ENCODE measurements at regions not wholly inside any gene's neighbourhood (a gene's known extent, or its start where the extent isn't known, plus 50 kb on each side); places are given as distances from the start of the nearest gene placed in this dataset.

DNA sequence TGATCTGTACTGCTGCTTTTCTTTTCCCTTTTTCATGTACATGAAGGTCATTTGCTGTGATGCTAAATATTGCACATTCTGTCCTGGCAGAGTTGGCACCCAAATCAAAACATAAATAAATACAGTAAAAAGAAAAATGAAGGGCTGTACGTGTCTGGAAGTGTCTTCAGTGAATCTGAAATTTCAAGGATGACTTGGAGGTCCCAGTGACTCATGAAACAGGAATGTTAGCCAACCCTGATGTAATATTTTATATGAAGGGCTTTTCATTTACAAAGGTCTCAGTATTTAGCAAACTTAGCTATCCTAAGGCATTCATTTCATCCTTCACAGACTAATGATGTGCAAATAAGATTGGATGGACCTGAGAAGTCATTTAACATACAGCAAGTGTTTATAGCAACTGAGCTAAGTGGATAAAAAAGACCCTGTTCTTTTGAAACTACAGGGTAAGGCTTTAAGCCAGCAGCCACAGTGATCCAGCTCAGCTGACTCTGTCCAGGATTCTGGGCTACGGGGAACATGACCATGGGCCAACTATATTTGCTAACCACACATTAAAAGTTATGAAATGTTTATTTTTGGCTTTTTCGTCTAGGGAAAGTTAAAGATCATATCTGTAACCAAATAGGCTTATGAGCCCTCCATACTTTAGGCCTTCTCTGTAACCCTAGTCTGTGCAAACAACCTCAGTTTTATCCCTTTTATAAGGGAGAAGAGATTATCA lies 104.0 kb upstream of the DMRTA1 start:
- Mint-ChIP-seq H3K27ac (no peak overlapping the region), H3K36me3 (ENCODE audit: low read depth) (no peaks in the 10 kb centered on the region), H3K27me3 (ENCODE audit: insufficient read depth) (no peaks in the 10 kb centered on the region), H3K4me1 (peaks cover 7% of the 10 kb centered on the region), H3K9me3 (peaks cover 1% of the 10 kb centered on the region), H3K4me3 (no peak overlapping the region)
- Histone ChIP-seq H3K4me3 (ENCODE audit: low read length) (no peak overlapping the region), H3K36me3 (ENCODE audit: control insufficient read depth, insufficient read depth, low read length) (no peaks in the 10 kb centered on the region), H3K4me1 (ENCODE audit: control insufficient read depth, insufficient read depth, low read length) (no peaks in the 10 kb centered on the region), H3K9ac (ENCODE audit: extremely low read depth, low read length, poor library complexity, severe bottlenecking) (no peak overlapping the region), H3K27ac (ENCODE audit: low read depth, low read length) (no peak overlapping the region), H3K9me3 (ENCODE audit: control insufficient read depth, low read length) (no peaks in the 10 kb centered on the region), H3K27me3 (ENCODE audit: control insufficient read depth, insufficient read depth, low read length, poor library complexity, severe bottlenecking) (no peaks in the 10 kb centered on the region)
- TF ChIP-seq CTCF (conservative IDR thresholded peaks at IDR 0.05): no peak
- DNase-seq: no peak
- WGBS, 2 experiments (ENCODE audit: insufficient coverage in 1 of 2, insufficient read length in 1 of 2): 70 to 89% methylated on average over 2 to 3 of the region's 3 CpGs

GRCh38 chr9:22343218-22343611 lies 103.4 kb upstream of the DMRTA1 start:
- Mint-ChIP-seq H3K9me3 (peaks cover 1% of the 10 kb centered on the region), H3K36me3 (ENCODE audit: low read depth) (no peaks in the 10 kb centered on the region), H3K4me1 (peaks cover 7% of the 10 kb centered on the region), H3K27me3 (ENCODE audit: insufficient read depth) (no peaks in the 10 kb centered on the region), H3K4me3 (no peak overlapping the region), H3K27ac (no peak overlapping the region)
- Histone ChIP-seq H3K4me3 (ENCODE audit: low read length) (no peak overlapping the region), H3K27ac (ENCODE audit: low read depth, low read length) (no peak overlapping the region), H3K9ac (ENCODE audit: extremely low read depth, low read length, poor library complexity, severe bottlenecking) (no peak overlapping the region), H3K27me3 (ENCODE audit: control insufficient read depth, insufficient read depth, low read length, poor library complexity, severe bottlenecking) (no peaks in the 10 kb centered on the region), H3K4me1 (ENCODE audit: control insufficient read depth, insufficient read depth, low read length) (no peaks in the 10 kb centered on the region), H3K36me3 (ENCODE audit: control insufficient read depth, insufficient read depth, low read length) (no peaks in the 10 kb centered on the region), H3K9me3 (ENCODE audit: control insufficient read depth, low read length) (no peaks in the 10 kb centered on the region)
- 95 to 100% methylated on average over 1 of the region's 1 CpG for WGBS, 2 experiments (ENCODE audit: insufficient coverage in 1 of 2, insufficient read length in 1 of 2)
- DNase-seq: no peak
- TF ChIP-seq CTCF (conservative IDR thresholded peaks at IDR 0.05): no peak

GRCh38 chr9:22354699-22355384 lies 91.8 kb upstream of the DMRTA1 start:
- H3K4me3 Mint-ChIP-seq: no peak overlapping the region
- H3K4me1 Mint-ChIP-seq: peaks cover 9% of the 10 kb centered on the region
- H3K9me3 Mint-ChIP-seq: peaks cover 20% of the 10 kb centered on the region
- no peak overlapping the region for H3K27ac ChIP-seq (ENCODE audit: low read depth, low read length)
- WGBS, 2 experiments (ENCODE audit: insufficient coverage in 1 of 2, insufficient read length in 1 of 2): 82% methylated on average over 9 of the region's 13 CpGs; no CpG with 5 or more reads in 1 of the 2 experiments
- no peak overlapping the region for H3K4me3 ChIP-seq (ENCODE audit: low read length)
- no peak for TF ChIP-seq CTCF (conservative IDR thresholded peaks at IDR 0.05)
- no peaks in the 10 kb centered on the region for H3K4me1 ChIP-seq (ENCODE audit: control insufficient read depth, insufficient read depth, low read length)
- H3K9ac ChIP-seq (ENCODE audit: extremely low read depth, low read length, poor library complexity, severe bottlenecking): no peak overlapping the region
- H3K27me3 Mint-ChIP-seq (ENCODE audit: insufficient read depth): peaks cover 16% of the 10 kb centered on the region
- H3K27ac Mint-ChIP-seq: no peak overlapping the region
- no peak for DNase-seq
- peaks cover 13% of the 10 kb centered on the region for H3K36me3 Mint-ChIP-seq (ENCODE audit: low read depth)
- H3K27me3 ChIP-seq (ENCODE audit: control insufficient read depth, insufficient read depth, low read length, poor library complexity, severe bottlenecking): no peaks in the 10 kb centered on the region
- H3K36me3 ChIP-seq (ENCODE audit: control insufficient read depth, insufficient read depth, low read length): no peaks in the 10 kb centered on the region
- H3K9me3 ChIP-seq (ENCODE audit: control insufficient read depth, low read length): peaks cover 22% of the 10 kb centered on the region

Measured in endodermal cell (in vitro differentiated cells).